D721Med (cell line): ENCODE measurements at regions not wholly inside any gene's neighbourhood (a gene's known extent, or its start where the extent isn't known, plus 50 kb on each side); places are given as distances from the start of the nearest gene placed in this dataset.
"Not testable (repeated sequence)": the region's sequence is repeated elsewhere in the genome, so short reads cannot be mapped to it uniquely, and the experiment has no call there.

ENCODE experiments used
- DNase-seq: peaks from one replicate; pipeline ENCODE4 v3.0.0; 2011; ENCODE audit warnings: low spot score; ENCODE audit not compliant: insufficient read length
- FAIRE-seq: peaks from 2 replicates; lab custom pipeline; 2011; peaks lifted over from hg19 to GRCh38; lab: Jason Lieb, UNC
- CTCF ChIP-seq: IDR thresholded peaks from 2 replicates; pipeline ENCODE4 v1.5.1; 2012; ENCODE audit warnings: mild to moderate bottlenecking, control low read depth; ENCODE audit not compliant: insufficient read depth; ENCODE audit errors: missing control alignments

GRCh38 chr1:200288226-200288625, 121.6 kb downstream of the ZNF281 start:
- no peak for TF ChIP-seq CTCF
- DNase-seq: no peak

GRCh38 chr1:200284236-200284635, 125.6 kb downstream of the ZNF281 start:
- FAIRE-seq: not testable (repeated sequence)

More at GRCh38 chr1:200288226-200288625, 121.6 kb downstream of the ZNF281 start:
- FAIRE-seq: no peak

GRCh38 chr1:200282497-200283122, 127.2 kb downstream of the ZNF281 start:
- DNase-seq (no peak), FAIRE-seq (no peak)
- TF ChIP-seq CTCF: no peak

More at GRCh38 chr1:200284236-200284635, 125.6 kb downstream of the ZNF281 start:
- DNase-seq: not testable (repeated sequence)

GRCh38 chr1:200281201-200281835, 128.5 kb downstream of the ZNF281 start:
- no peak for FAIRE-seq
- DNase-seq: no peak
- TF ChIP-seq CTCF: no peak

- FAIRE-seq: no peak
- peak; percentile 95 for TF ChIP-seq CTCF
- no peak for DNase-seq
Observed at GRCh38 chr1:200279810-200280411, 129.9 kb downstream of the ZNF281 start.

- DNase-seq (no peak), FAIRE-seq (no peak)
- TF ChIP-seq CTCF: no peak
Observed at GRCh38 chr1:200275816-200276453, 133.9 kb downstream of the ZNF281 start.

- TF ChIP-seq CTCF: no peak
- FAIRE-seq: no peak
Observed at GRCh38 chr1:200275415-200275814, 134.4 kb downstream of the ZNF281 start.

More at GRCh38 chr1:200275415-200275814, 134.4 kb downstream of the ZNF281 start:
- no peak for DNase-seq
